HepG2 (cell line): ENCODE measurements at regions not wholly inside any gene's neighbourhood (a gene's known extent, or its start where the extent isn't known, plus 50 kb on each side); places are given as distances from the start of the nearest gene placed in this dataset.

Source experiments
- ATAC-seq: fragments of 200-7000 bp; cut with Tn5 transposase; 3 replicates; pipeline ENCODE4 v1.9.1; 2020; ENCODE audit warnings: mild to moderate bottlenecking, moderate library complexity
- BruUV-seq: library from RNA; stranded (reverse); fragments of 400-500 nt; replicated peaks from 2 replicates; lab custom pipeline; 2021; lab: Mats Ljungman, UMichigan
- CTCF ChIA-PET: fragments of 300-600 bp; formaldehyde crosslinking; extraction: SDS; loops from one replicate; lab custom pipeline; 2021; ENCODE audit warnings: low total read pairs, inconsistent platforms, low intra/inter-chr PET ratio; lab: Yijun Ruan, JAX
- POLR2A ChIA-PET: fragments of 350-600 bp; sonication (Branson Sonifier 250); formaldehyde crosslinking; loops from one replicate; lab custom pipeline; 2020; ENCODE audit warnings: antibody characterized with exemption, inconsistent platforms; lab: Yijun Ruan, JAX
- DNase-seq: peaks from one replicate; pipeline ENCODE4 v3.0.0-alpha.2; 2015; ENCODE audit warnings: low spot score
- FAIRE-seq: peaks from 3 replicates; lab custom pipeline; 2011; peaks lifted over from hg19 to GRCh38; lab: Jason Lieb, UNC
- H2AFZ ChIP-seq: one replicate; pipeline ENCODE4 v1.6.1; 2011; ENCODE audit warnings: low read length, inconsistent platforms
- H3K27ac ChIP-seq: fragments of 300-600 bp; 3 replicates; pipeline ENCODE4 v1.8.0; 2011; ENCODE audit warnings: mixed run types, mild to moderate bottlenecking, mixed read lengths, low read length, inconsistent platforms; ENCODE audit not compliant: insufficient read depth; ENCODE audit errors: extremely low read length
- H3K27me3 ChIP-seq, 2 experiments: fragments of 200-600 bp in 1 of 2; 2 replicates in 1 of 2; 3 replicates in 1 of 2; pipeline versions ENCODE4 v1.6.0 to v1.8.0; 2011; ENCODE audit warnings: low read length in 2 of 2, mild to moderate bottlenecking in 2 of 2, moderate library complexity in 2 of 2, inconsistent platforms in 1 of 2; ENCODE audit not compliant: insufficient read depth in 2 of 2, control insufficient read depth in 1 of 2
- H3K36me3 ChIP-seq, 2 experiments: fragments of 200-600 bp in 1 of 2; replicated peaks in 1 of 2; 2 replicates in 1 of 2; 3 replicates in 1 of 2; pipeline versions ENCODE4 v1.5.1 to v1.8.0; 2011; ENCODE audit warnings: low read length in 2 of 2, inconsistent platforms in 1 of 2; ENCODE audit not compliant: insufficient read depth in 2 of 2, control insufficient read depth in 1 of 2
- H3K4me1 ChIP-seq: 2 replicates; pipeline ENCODE4 v1.5.1; 2012; ENCODE audit warnings: low read length, inconsistent platforms; ENCODE audit not compliant: insufficient read depth
- H3K4me2 ChIP-seq: 2 replicates; pipeline ENCODE4 v1.6.0; 2011; ENCODE audit warnings: low read depth, low read length, inconsistent platforms
- H3K4me3 ChIP-seq, 3 experiments: fragments of 200-600 bp in 1 of 3; sonication (generic), shearing (Covaris generic) in 1 of 3; replicated peaks in 1 of 3; 2 replicates each; pipeline ENCODE4 v1.5.1; 2011 to 2016; ENCODE audit warnings: low read length in 3 of 3, inconsistent platforms in 2 of 3, low read depth in 2 of 3, mild to moderate bottlenecking in 2 of 3, control low read depth in 1 of 3, mixed read lengths in 1 of 3; ENCODE audit not compliant: insufficient read depth in 1 of 3
- H3K79me2 ChIP-seq: one replicate; pipeline ENCODE4 v1.6.1; 2011; ENCODE audit warnings: low read length, inconsistent platforms; ENCODE audit not compliant: insufficient read depth
- H3K9ac ChIP-seq: 2 replicates; pipeline ENCODE4 v1.6.0; 2011; ENCODE audit warnings: mild to moderate bottlenecking, low read depth, low read length, inconsistent platforms; ENCODE audit not compliant: insufficient read depth
- H3K9me3 ChIP-seq: 2 replicates; pipeline ENCODE4 v1.5.1; 2012; ENCODE audit warnings: mild to moderate bottlenecking, low read length
- H4K20me1 ChIP-seq: 2 replicates; pipeline ENCODE4 v1.6.0; 2011; ENCODE audit warnings: inconsistent platforms, mild to moderate bottlenecking, low read length, moderate library complexity; ENCODE audit not compliant: insufficient read depth
- ATRX ChIP-seq: sonication (generic); formaldehyde crosslinking; IDR thresholded peaks from 2 replicates; pipeline ENCODE4 v1.4.0; 2020; ENCODE audit warnings: missing genetic modification reagents, borderline replicate concordance
- BRD4 ChIP-seq: sonication (generic); formaldehyde crosslinking; IDR thresholded peaks from 2 replicates; pipeline ENCODE4 v1.4.0; 2020; ENCODE audit warnings: missing genetic modification reagents
- HMG20B ChIP-seq: conservative IDR thresholded peaks from 2 replicates; pipeline ENCODE4 v1.6.1; 2016; ENCODE audit warnings: missing genetic modification reagents, missing compliant biosample characterization
- MAFF ChIP-seq: IDR thresholded peaks from 2 replicates; pipeline ENCODE4 v1.6.1; 2011; ENCODE audit warnings: low read depth, low read length, improper control_type of control experiment
- MED8 ChIP-seq: sonication (generic); formaldehyde crosslinking; IDR thresholded peaks from 2 replicates; pipeline ENCODE4 v1.8.1; 2023; ENCODE audit warnings: mild to moderate bottlenecking, missing genetic modification reagents; ENCODE audit not compliant: insufficient replicate concordance
- SIN3A ChIP-seq: IDR thresholded peaks from 2 replicates; pipeline ENCODE4 v1.6.1; 2011; ENCODE audit warnings: low read depth, mild to moderate bottlenecking, control low read depth, low read length, borderline replicate concordance
- SP140L ChIP-seq: sonication (generic); formaldehyde crosslinking; IDR thresholded peaks from 2 replicates; pipeline ENCODE4 v1.4.0; 2020; ENCODE audit warnings: missing genetic modification reagents, borderline replicate concordance
- ZBTB20 ChIP-seq: sonication (generic); formaldehyde crosslinking; IDR thresholded peaks from 2 replicates; pipeline ENCODE4 v1.8.1; 2023; ENCODE audit warnings: missing genetic modification reagents, low read depth, mild to moderate bottlenecking, borderline replicate concordance
- ZBTB38 ChIP-seq: sonication (generic); formaldehyde crosslinking; IDR thresholded peaks from 2 replicates; pipeline ENCODE4 v1.5.1; 2020; ENCODE audit warnings: mild to moderate bottlenecking, missing genetic modification reagents
- ZFP1 ChIP-seq: IDR thresholded peaks from 2 replicates; pipeline ENCODE4 v1.6.1; 2016
- ZNF282 ChIP-seq: fragments of 450-650 bp; IDR thresholded peaks from 2 replicates; pipeline ENCODE4 v1.6.1; 2018; ENCODE audit not compliant: partially characterized antibody
- ZNF367 ChIP-seq: sonication (generic); formaldehyde crosslinking; IDR thresholded peaks from 2 replicates; pipeline ENCODE4 v1.4.0; 2020; ENCODE audit warnings: missing genetic modification reagents, borderline replicate concordance
- ZNF660 ChIP-seq: sonication (generic); formaldehyde crosslinking; IDR thresholded peaks from 2 replicates; pipeline ENCODE4 v1.5.1; 2020; ENCODE audit warnings: mild to moderate bottlenecking, low read depth, missing genetic modification reagents, borderline replicate concordance
- ZNF83 ChIP-seq: sonication (generic); formaldehyde crosslinking; IDR thresholded peaks from 2 replicates; pipeline ENCODE4 v1.4.0; 2020; ENCODE audit warnings: missing genetic modification reagents, mild to moderate bottlenecking, borderline replicate concordance
- WGBS: methylation state at CpG from one replicate; pipeline ENCODE4 v1.1.6; 2017; ENCODE audit warnings: low lambda C conversion rate; 5-methylcytosine and 5-hydroxymethylcytosine counted together
- in situ Hi-C: cut with HindIII; loops from 2 replicates; pipeline ENCODE4 v1.10.0; 2017; ENCODE audit warnings: low pct_unique_long_range_greater_than_20kb; ENCODE audit not compliant: extremely low pct_ligation_motif_present
- intact Hi-C: fragments of 100-400 bp; cut with micrococcal nuclease; formaldehyde crosslinking; loops from one replicate; pipeline ENCODE4 v1.10.0; 2022; ENCODE audit not compliant: unreplicated experiment
- TF ChIP-seq, protein P1 (sequence below): sonication (generic); formaldehyde crosslinking; IDR thresholded peaks from 2 replicates; pipeline ENCODE4 v1.8.0; 2022; ENCODE audit warnings: mild to moderate bottlenecking, missing genetic modification reagents, moderate library complexity
- TF ChIP-seq, protein P2 (sequence below): sonication (generic); IDR thresholded peaks from 2 replicates; pipeline ENCODE4 v1.6.1; 2016; ENCODE audit warnings: low read depth, borderline replicate concordance

DNA sequence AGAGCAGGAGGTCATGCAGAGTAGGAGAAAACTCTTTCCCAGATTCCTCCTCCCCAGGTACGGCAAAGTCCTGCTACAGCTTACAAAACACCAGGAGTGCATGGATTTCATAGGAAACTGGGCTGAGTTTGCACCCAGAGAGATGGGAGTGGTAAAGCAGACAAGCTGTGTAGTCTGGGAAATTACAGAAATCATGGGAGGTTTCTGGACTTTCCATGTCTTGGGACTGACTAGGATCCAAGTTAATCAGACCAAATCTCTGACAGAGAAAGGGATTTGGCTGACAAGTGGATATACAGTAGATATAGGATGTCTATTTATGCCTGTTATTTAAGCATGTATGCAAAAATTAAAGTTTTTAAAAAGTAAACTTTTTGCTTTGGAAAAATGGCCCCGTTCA, 205.4 kb upstream of the ACVR2A start:
- intact Hi-C loops (no loop called here), in situ Hi-C loops (no loop called here)
- POLR2A ChIA-PET: no interaction called here
- Histone ChIP-seq H3K9me3 (no peaks in the 10 kb centered on the region), H3K9ac (no peak overlapping the region), H3K4me1 (no peaks in the 10 kb centered on the region), H4K20me1 (no peaks in the 10 kb centered on the region), H2AFZ (no peak overlapping the region), H3K79me2 (no peaks in the 10 kb centered on the region), H3K36me3 (no peaks in the 10 kb centered on the region), H3K4me3 (no peak overlapping the region), H3K27ac (no peak overlapping the region)
- ATAC-seq: no peak
- DNase-seq: no peak
- no peak for FAIRE-seq
- 7% methylated on average over 2 of the region's 2 CpGs for WGBS
- no TSS peak for BruUV-seq
- no peak for TF ChIP-seq ZNF282
- no peak for TF ChIP-seq MED8
- TF ChIP-seq ZBTB38: no peak
- TF ChIP-seq, protein P1, sequence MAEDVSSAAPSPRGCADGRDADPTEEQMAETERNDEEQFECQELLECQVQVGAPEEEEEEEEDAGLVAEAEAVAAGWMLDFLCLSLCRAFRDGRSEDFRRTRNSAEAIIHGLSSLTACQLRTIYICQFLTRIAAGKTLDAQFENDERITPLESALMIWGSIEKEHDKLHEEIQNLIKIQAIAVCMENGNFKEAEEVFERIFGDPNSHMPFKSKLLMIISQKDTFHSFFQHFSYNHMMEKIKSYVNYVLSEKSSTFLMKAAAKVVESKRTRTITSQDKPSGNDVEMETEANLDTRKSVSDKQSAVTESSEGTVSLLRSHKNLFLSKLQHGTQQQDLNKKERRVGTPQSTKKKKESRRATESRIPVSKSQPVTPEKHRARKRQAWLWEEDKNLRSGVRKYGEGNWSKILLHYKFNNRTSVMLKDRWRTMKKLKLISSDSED (CRISPR knock-in tag): no peak
- TF ChIP-seq ATRX (CRISPR knock-in tag): no peak
- TF ChIP-seq BRD4 (CRISPR knock-in tag): no peak
- no peak for TF ChIP-seq ZBTB20 (CRISPR knock-in tag)
- TF ChIP-seq, protein P2, sequence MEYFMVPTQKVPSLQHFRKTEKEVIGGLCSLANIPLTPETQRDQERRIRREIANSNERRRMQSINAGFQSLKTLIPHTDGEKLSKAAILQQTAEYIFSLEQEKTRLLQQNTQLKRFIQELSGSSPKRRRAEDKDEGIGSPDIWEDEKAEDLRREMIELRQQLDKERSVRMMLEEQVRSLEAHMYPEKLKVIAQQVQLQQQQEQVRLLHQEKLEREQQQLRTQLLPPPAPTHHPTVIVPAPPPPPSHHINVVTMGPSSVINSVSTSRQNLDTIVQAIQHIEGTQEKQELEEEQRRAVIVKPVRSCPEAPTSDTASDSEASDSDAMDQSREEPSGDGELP: no peak
- TF ChIP-seq MAFF: no peak
- no peak for TF ChIP-seq ZFP1 (CRISPR knock-in tag)
- TF ChIP-seq SP140L (CRISPR knock-in tag): no peak
- TF ChIP-seq ZNF83: no peak
- no peak for TF ChIP-seq ZNF367 (CRISPR knock-in tag)
- no peak for TF ChIP-seq HMG20B
- no peak for TF ChIP-seq ZNF660 (CRISPR knock-in tag)
- TF ChIP-seq SIN3A: no peak
- TF ChIP-seq, all 625 proteins: peak for 0
- Histone ChIP-seq H3K27me3 (no peaks in the 10 kb centered on the region), H3K4me2 (no peak overlapping the region)
- CTCF ChIA-PET: no interaction called here
